Thyroid gland (tissue), 4 donors: ENCODE measurements at regions not wholly inside any gene's neighbourhood (a gene's known extent, or its start where the extent isn't known, plus 50 kb on each side); places are given as distances from the start of the nearest gene placed in this dataset.

Source experiments
- CTCF ChIP-seq, 6 experiments: fragments of 200-600 bp in 3 of 6; fragments of 450-650 bp in 3 of 6; sonication (generic) in 3 of 6; IDR thresholded peaks; one replicate each; pipeline ENCODE4 v1.5.1; 2016 to 2019; ENCODE audit warnings: antibody characterized with exemption in 6 of 6, mild to moderate bottlenecking in 2 of 6, inconsistent platforms in 1 of 6, moderate library complexity in 1 of 6
- POLR2A ChIP-seq, 2 donors: fragments of 450-650 bp; IDR thresholded peaks; one replicate each; pipeline ENCODE4 v1.6.1; 2017; ENCODE audit warnings: antibody characterized with exemption in 2 of 2, mild to moderate bottlenecking in 2 of 2, moderate library complexity in 1 of 2

DNA sequence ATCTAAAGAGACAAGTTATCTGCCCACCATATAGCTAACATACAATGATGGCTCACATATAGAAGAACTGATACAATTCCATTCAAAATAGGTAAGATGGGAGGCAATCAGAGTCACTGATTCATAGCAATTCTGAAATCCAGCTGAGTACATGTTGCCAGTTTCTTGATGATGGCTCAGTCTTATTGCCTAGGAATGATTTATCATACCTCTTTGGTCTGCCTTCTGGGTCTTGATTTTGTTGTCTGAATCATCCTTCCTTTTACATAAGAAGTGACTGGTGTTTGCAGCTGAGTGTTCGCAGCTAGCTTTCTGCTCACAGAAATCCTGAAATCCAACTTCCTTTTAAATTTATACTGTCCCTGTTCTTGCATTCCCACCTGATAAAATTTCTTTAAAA, 463.2 kb upstream of the MGAT4C start:
- TF ChIP-seq CTCF (IDR thresholded peaks at IDR 0.05) = no peak
- no peak for TF ChIP-seq POLR2A (IDR thresholded peaks at IDR 0.05)
